Neutrophil (primary cell): ENCODE measurements at regions not wholly inside any gene's neighbourhood (a gene's known extent, or its start where the extent isn't known, plus 50 kb on each side); places are given as distances from the start of the nearest gene placed in this dataset.

ENCODE experiments used
- H3K27ac ChIP-seq: fragments of 200-600 bp; sonication (generic); 2 replicates; pipeline ENCODE4 v1.5.1; 2016; ENCODE audit warnings: mild to moderate bottlenecking, moderate library complexity
- H3K27me3 ChIP-seq: fragments of 200-600 bp; sonication (generic); 2 replicates; pipeline ENCODE4 v1.6.0; 2016; ENCODE audit warnings: mild to moderate bottlenecking
- H3K36me3 ChIP-seq: fragments of 200-600 bp; sonication (generic); 2 replicates; pipeline ENCODE4 v1.5.1; 2017
- H3K4me1 ChIP-seq, 2 experiments: fragments of 200-600 bp in 1 of 2; sonication (generic) in 1 of 2; 1 replicate in 1 of 2; 2 replicates in 1 of 2; pipeline versions ENCODE4 v1.5.1 to v1.6.1; 2013 to 2016; ENCODE audit warnings: low read depth in 1 of 2, low read length in 1 of 2, mild to moderate bottlenecking in 1 of 2, moderate library complexity in 1 of 2; ENCODE audit not compliant: control insufficient read depth in 1 of 2, insufficient read depth in 1 of 2
- H3K4me3 ChIP-seq, 2 experiments: fragments of 200-600 bp in 1 of 2; sonication (generic) in 1 of 2; 1 replicate in 1 of 2; 2 replicates in 1 of 2; pipeline ENCODE4 v1.5.1; 2013 to 2016; ENCODE audit warnings: low read depth in 1 of 2, low read length in 1 of 2, mild to moderate bottlenecking in 1 of 2, moderate library complexity in 1 of 2
- H3K9me3 ChIP-seq: fragments of 200-600 bp; sonication (generic); 2 replicates; pipeline ENCODE4 v1.5.1; 2016
- CTCF ChIP-seq: fragments of 200-600 bp; sonication (generic); IDR thresholded peaks from 2 replicates; pipeline ENCODE4 v1.5.1; 2016; ENCODE audit warnings: antibody characterized with exemption

GRCh38 chr6:164066335-164066734, 651.8 kb downstream of the QKI start:
- no peak overlapping the region for H3K4me3 ChIP-seq
- no peaks in the 10 kb centered on the region for H3K27me3 ChIP-seq
- H3K27ac ChIP-seq, result no peak overlapping the region
- H3K4me1 ChIP-seq, result no peaks in the 10 kb centered on the region
- H3K36me3 ChIP-seq, result no peaks in the 10 kb centered on the region
- no peaks in the 10 kb centered on the region for H3K9me3 ChIP-seq
- no peak for TF ChIP-seq CTCF

DNA sequence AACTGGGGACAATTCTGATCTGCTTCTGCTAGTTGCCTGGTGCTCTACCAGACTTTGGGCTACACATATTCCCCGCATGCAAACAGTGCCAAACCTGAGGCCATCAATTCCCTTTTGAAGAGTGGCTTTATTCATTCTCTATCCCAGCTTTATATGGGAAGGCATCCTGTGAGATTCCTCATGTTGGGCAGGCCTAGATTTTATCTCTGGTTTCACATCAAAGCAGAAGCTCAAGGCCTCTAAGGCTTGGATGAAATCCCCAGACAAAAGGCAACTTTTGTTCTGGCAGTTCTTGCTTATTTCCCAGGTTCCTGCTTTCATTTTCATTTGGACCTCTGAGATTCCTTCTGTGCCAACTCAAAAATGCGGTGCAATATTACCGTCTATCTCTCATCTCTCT, 648.8 kb downstream of the QKI start:
- H3K27me3 ChIP-seq, result no peaks in the 10 kb centered on the region
- H3K4me1 ChIP-seq, result no peaks in the 10 kb centered on the region
- no peak overlapping the region for H3K4me3 ChIP-seq
- no peak overlapping the region for H3K27ac ChIP-seq
- H3K36me3 ChIP-seq, result no peaks in the 10 kb centered on the region
- H3K9me3 ChIP-seq, result no peaks in the 10 kb centered on the region
- no peak for TF ChIP-seq CTCF

GRCh38 chr6:164062872-164063271, 648.4 kb downstream of the QKI start:
- H3K36me3 ChIP-seq, result no peaks in the 10 kb centered on the region
- no peaks in the 10 kb centered on the region for H3K27me3 ChIP-seq
- no peak overlapping the region for H3K4me3 ChIP-seq
- TF ChIP-seq CTCF, result no peak
- no peak overlapping the region for H3K27ac ChIP-seq
- H3K9me3 ChIP-seq, result no peaks in the 10 kb centered on the region
- H3K4me1 ChIP-seq, result no peaks in the 10 kb centered on the region

GRCh38 chr6:164057876-164058275, 643.4 kb downstream of the QKI start:
- no peaks in the 10 kb centered on the region for H3K27me3 ChIP-seq
- H3K9me3 ChIP-seq, result no peaks in the 10 kb centered on the region
- no peaks in the 10 kb centered on the region for H3K36me3 ChIP-seq
- no peak overlapping the region for H3K4me3 ChIP-seq
- H3K27ac ChIP-seq, result no peak overlapping the region
- no peak for TF ChIP-seq CTCF
- no peaks in the 10 kb centered on the region for H3K4me1 ChIP-seq

- H3K27me3 ChIP-seq, result no peaks in the 10 kb centered on the region
These were observed 636.9 kb downstream of the QKI start for GRCh38 chr6:164051427-164051826.

More at GRCh38 chr6:164051427-164051826, 636.9 kb downstream of the QKI start:
- H3K4me3 ChIP-seq, result no peak overlapping the region
- no peaks in the 10 kb centered on the region for H3K4me1 ChIP-seq
- no peaks in the 10 kb centered on the region for H3K36me3 ChIP-seq
- no peak overlapping the region for H3K27ac ChIP-seq
- no peaks in the 10 kb centered on the region for H3K9me3 ChIP-seq
- TF ChIP-seq CTCF, result no peak
